HL-60 (cell line): ENCODE measurements at regions not wholly inside any gene's neighbourhood (a gene's known extent, or its start where the extent isn't known, plus 50 kb on each side); places are given as distances from the start of the nearest gene placed in this dataset.

Source experiments
- POLR2AphosphoS5 ChIP-seq: IDR thresholded peaks from 2 replicates; pipeline ENCODE4 v1.6.1; 2012; ENCODE audit warnings: low read depth
- SPI1 ChIP-seq: IDR thresholded peaks from 2 replicates; pipeline ENCODE4 v1.6.1; 2012; ENCODE audit warnings: low read depth, mild to moderate bottlenecking, borderline replicate concordance
- TF ChIP-seq, protein P1 (sequence below): IDR thresholded peaks from one replicate; pipeline ENCODE4 v1.5.1; 2011; ENCODE audit warnings: low read length, control low read depth, inconsistent platforms; ENCODE audit not compliant: insufficient read depth
- TF ChIP-seq, protein P2 (sequence below): IDR thresholded peaks from 2 replicates; pipeline ENCODE4 v1.6.1; 2012; ENCODE audit warnings: low read depth; ENCODE audit not compliant: insufficient replicate concordance

GRCh38 chr1:73854527-73854926, 343.4 kb downstream of the LRRIQ3 start:
- TF ChIP-seq, protein P1, sequence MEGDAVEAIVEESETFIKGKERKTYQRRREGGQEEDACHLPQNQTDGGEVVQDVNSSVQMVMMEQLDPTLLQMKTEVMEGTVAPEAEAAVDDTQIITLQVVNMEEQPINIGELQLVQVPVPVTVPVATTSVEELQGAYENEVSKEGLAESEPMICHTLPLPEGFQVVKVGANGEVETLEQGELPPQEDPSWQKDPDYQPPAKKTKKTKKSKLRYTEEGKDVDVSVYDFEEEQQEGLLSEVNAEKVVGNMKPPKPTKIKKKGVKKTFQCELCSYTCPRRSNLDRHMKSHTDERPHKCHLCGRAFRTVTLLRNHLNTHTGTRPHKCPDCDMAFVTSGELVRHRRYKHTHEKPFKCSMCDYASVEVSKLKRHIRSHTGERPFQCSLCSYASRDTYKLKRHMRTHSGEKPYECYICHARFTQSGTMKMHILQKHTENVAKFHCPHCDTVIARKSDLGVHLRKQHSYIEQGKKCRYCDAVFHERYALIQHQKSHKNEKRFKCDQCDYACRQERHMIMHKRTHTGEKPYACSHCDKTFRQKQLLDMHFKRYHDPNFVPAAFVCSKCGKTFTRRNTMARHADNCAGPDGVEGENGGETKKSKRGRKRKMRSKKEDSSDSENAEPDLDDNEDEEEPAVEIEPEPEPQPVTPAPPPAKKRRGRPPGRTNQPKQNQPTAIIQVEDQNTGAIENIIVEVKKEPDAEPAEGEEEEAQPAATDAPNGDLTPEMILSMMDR = no peak
- TF ChIP-seq SPI1 (no peak), POLR2AphosphoS5 (no peak)
- TF ChIP-seq, protein P2, sequence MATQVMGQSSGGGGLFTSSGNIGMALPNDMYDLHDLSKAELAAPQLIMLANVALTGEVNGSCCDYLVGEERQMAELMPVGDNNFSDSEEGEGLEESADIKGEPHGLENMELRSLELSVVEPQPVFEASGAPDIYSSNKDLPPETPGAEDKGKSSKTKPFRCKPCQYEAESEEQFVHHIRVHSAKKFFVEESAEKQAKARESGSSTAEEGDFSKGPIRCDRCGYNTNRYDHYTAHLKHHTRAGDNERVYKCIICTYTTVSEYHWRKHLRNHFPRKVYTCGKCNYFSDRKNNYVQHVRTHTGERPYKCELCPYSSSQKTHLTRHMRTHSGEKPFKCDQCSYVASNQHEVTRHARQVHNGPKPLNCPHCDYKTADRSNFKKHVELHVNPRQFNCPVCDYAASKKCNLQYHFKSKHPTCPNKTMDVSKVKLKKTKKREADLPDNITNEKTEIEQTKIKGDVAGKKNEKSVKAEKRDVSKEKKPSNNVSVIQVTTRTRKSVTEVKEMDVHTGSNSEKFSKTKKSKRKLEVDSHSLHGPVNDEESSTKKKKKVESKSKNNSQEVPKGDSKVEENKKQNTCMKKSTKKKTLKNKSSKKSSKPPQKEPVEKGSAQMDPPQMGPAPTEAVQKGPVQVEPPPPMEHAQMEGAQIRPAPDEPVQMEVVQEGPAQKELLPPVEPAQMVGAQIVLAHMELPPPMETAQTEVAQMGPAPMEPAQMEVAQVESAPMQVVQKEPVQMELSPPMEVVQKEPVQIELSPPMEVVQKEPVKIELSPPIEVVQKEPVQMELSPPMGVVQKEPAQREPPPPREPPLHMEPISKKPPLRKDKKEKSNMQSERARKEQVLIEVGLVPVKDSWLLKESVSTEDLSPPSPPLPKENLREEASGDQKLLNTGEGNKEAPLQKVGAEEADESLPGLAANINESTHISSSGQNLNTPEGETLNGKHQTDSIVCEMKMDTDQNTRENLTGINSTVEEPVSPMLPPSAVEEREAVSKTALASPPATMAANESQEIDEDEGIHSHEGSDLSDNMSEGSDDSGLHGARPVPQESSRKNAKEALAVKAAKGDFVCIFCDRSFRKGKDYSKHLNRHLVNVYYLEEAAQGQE = no peak
